ENCODE measurements at regions not wholly inside any gene's neighbourhood (a gene's known extent, or its start where the extent isn't known, plus 50 kb on each side); places are given as distances from the start of the nearest gene placed in this dataset.

DNA sequence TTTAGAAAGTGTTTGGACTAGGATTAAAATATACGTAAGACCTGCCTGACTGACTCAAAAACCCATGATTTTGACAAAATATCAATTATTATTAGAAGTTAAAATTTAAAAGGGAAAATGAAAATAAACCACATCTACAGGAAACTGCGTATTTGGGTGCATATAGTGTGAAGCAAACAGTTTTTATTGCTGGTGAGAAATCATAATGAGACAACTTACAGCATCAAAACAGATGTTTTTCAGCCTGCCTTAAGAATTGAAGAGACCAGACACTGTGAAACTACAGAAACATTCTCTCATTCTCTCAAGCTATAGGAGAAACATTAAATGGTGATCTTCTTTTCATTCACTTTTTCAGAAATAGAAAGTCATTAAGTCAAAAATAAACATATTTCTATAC lies 62.9 kb downstream of the RAD51AP2 start:
- TF ChIP-seq POLR2AphosphoS5 (IDR thresholded peaks at IDR 0.05; ENCODE audit: low read depth) (no peak), EZH2phosphoT487 (IDR thresholded peaks at IDR 0.05; ENCODE audit: unreplicated experiment) (no peak), EZH2 (IDR thresholded peaks at IDR 0.05; ENCODE audit: low read depth, unreplicated experiment) (no peak), REST (IDR thresholded peaks at IDR 0.05; ENCODE audit: unreplicated experiment) (no peak), STAT1 (IDR thresholded peaks at IDR 0.05; ENCODE audit: unreplicated experiment) (no peak), JUNB (IDR thresholded peaks at IDR 0.05; ENCODE audit: unreplicated experiment) (no peak), ZNF331 (CRISPR knock-in tag; IDR thresholded peaks at IDR 0.05; ENCODE audit: low read depth) (no peak), CREB1 (CRISPR knock-in tag; IDR thresholded peaks at IDR 0.05; ENCODE audit: low read depth) (no peak), ZNF114 (CRISPR knock-in tag; IDR thresholded peaks at IDR 0.05) (no peak), ZNF462 (CRISPR knock-in tag; IDR thresholded peaks at IDR 0.05) (no peak)
- TF ChIP-seq, protein P1, sequence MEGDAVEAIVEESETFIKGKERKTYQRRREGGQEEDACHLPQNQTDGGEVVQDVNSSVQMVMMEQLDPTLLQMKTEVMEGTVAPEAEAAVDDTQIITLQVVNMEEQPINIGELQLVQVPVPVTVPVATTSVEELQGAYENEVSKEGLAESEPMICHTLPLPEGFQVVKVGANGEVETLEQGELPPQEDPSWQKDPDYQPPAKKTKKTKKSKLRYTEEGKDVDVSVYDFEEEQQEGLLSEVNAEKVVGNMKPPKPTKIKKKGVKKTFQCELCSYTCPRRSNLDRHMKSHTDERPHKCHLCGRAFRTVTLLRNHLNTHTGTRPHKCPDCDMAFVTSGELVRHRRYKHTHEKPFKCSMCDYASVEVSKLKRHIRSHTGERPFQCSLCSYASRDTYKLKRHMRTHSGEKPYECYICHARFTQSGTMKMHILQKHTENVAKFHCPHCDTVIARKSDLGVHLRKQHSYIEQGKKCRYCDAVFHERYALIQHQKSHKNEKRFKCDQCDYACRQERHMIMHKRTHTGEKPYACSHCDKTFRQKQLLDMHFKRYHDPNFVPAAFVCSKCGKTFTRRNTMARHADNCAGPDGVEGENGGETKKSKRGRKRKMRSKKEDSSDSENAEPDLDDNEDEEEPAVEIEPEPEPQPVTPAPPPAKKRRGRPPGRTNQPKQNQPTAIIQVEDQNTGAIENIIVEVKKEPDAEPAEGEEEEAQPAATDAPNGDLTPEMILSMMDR (conservative IDR thresholded peaks at IDR 0.05; ENCODE audit: low read depth in 2 of 2): no peak
- TF ChIP-seq, protein P2, sequence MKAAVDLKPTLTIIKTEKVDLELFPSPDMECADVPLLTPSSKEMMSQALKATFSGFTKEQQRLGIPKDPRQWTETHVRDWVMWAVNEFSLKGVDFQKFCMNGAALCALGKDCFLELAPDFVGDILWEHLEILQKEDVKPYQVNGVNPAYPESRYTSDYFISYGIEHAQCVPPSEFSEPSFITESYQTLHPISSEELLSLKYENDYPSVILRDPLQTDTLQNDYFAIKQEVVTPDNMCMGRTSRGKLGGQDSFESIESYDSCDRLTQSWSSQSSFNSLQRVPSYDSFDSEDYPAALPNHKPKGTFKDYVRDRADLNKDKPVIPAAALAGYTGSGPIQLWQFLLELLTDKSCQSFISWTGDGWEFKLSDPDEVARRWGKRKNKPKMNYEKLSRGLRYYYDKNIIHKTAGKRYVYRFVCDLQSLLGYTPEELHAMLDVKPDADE (IDR thresholded peaks at IDR 0.05): no peak

Measured in GM23338 (cell line).